H9 (cell line): ENCODE measurements at regions not wholly inside any gene's neighbourhood (a gene's known extent, or its start where the extent isn't known, plus 50 kb on each side); places are given as distances from the start of the nearest gene placed in this dataset.

Source experiments
- DNase-seq: peaks from one replicate; pipeline ENCODE4 v3.0.0-alpha.2; 2017
- H2AFZ ChIP-seq: one replicate; pipeline ENCODE4 v1.6.1; 2013; ENCODE audit warnings: mild to moderate bottlenecking, low read length, control low read depth, moderate library complexity
- H2AK5ac ChIP-seq: 2 replicates; pipeline ENCODE4 v1.6.1; 2013; ENCODE audit warnings: low read length, control low read depth, mixed read lengths; ENCODE audit not compliant: insufficient read length
- H2BK120ac ChIP-seq: one replicate; pipeline ENCODE4 v1.6.1; 2013; ENCODE audit warnings: low read depth, mild to moderate bottlenecking, low read length, control low read depth, inconsistent platforms; ENCODE audit not compliant: poor library complexity, severe bottlenecking
- H2BK12ac ChIP-seq: 2 replicates; pipeline ENCODE4 v1.6.1; 2013; ENCODE audit warnings: low read length, control low read depth, mixed read lengths, low read depth; ENCODE audit not compliant: insufficient read length
- H2BK15ac ChIP-seq: 2 replicates; pipeline ENCODE4 v1.6.1; 2013; ENCODE audit warnings: low read depth, low read length, control low read depth
- H2BK20ac ChIP-seq: one replicate; pipeline ENCODE4 v1.6.1; 2013; ENCODE audit warnings: low read depth, mild to moderate bottlenecking, low read length, control low read depth, inconsistent platforms; ENCODE audit not compliant: poor library complexity, severe bottlenecking
- H2BK5ac ChIP-seq: 2 replicates; pipeline ENCODE4 v1.6.1; 2013; ENCODE audit warnings: low read length, control low read depth, mixed read lengths; ENCODE audit not compliant: insufficient read length
- H3K14ac ChIP-seq: 2 replicates; pipeline ENCODE4 v1.6.1; 2013; ENCODE audit warnings: low read length, control low read depth; ENCODE audit not compliant: insufficient read depth
- H3K18ac ChIP-seq: 2 replicates; pipeline ENCODE4 v1.6.1; 2013; ENCODE audit warnings: low read depth, mild to moderate bottlenecking, mixed read lengths, low read length, control low read depth; ENCODE audit not compliant: insufficient read length
- H3K23ac ChIP-seq: 2 replicates; pipeline ENCODE4 v1.6.1; 2013; ENCODE audit warnings: low read length, control low read depth, mixed read lengths, low read depth; ENCODE audit not compliant: insufficient read length
- H3K23me2 ChIP-seq: 2 replicates; pipeline ENCODE4 v1.6.1; 2013; ENCODE audit warnings: low read depth, mild to moderate bottlenecking, mixed read lengths, low read length, control low read depth; ENCODE audit not compliant: insufficient read length, poor library complexity, severe bottlenecking
- H3K27ac ChIP-seq: 2 replicates; pipeline ENCODE4 v1.5.1; 2013; ENCODE audit warnings: low read length, control low read depth, mixed read lengths, low read depth; ENCODE audit not compliant: insufficient read length
- H3K27me3 ChIP-seq: 2 replicates; pipeline ENCODE4 v1.6.1; 2013; ENCODE audit warnings: low read length, control low read depth, inconsistent platforms; ENCODE audit not compliant: insufficient read depth
- H3K4ac ChIP-seq: 2 replicates; pipeline ENCODE4 v1.6.1; 2013; ENCODE audit warnings: low read depth, mild to moderate bottlenecking, control low read depth, inconsistent platforms, low read length, moderate library complexity
- H3K4me1 ChIP-seq: 2 replicates; pipeline ENCODE4 v1.6.1; 2013; ENCODE audit warnings: low read length, control low read depth, inconsistent platforms; ENCODE audit not compliant: insufficient read depth
- H3K4me2 ChIP-seq: 2 replicates; pipeline ENCODE4 v1.6.1; 2013; ENCODE audit warnings: low read length, control low read depth, mixed read lengths; ENCODE audit not compliant: insufficient read length, insufficient read depth
- H3K56ac ChIP-seq: 2 replicates; pipeline ENCODE4 v1.6.1; 2013; ENCODE audit warnings: low read depth, mild to moderate bottlenecking, mixed read lengths, low read length, control low read depth; ENCODE audit not compliant: insufficient read length
- H3K79me1 ChIP-seq: 2 replicates; pipeline ENCODE4 v1.6.1; 2013; ENCODE audit warnings: low read depth, mild to moderate bottlenecking, moderate library complexity, low read length, control low read depth, inconsistent platforms; ENCODE audit not compliant: insufficient read depth, poor library complexity, severe bottlenecking
- H3K79me2 ChIP-seq: 2 replicates; pipeline ENCODE4 v1.6.1; 2013; ENCODE audit warnings: low read length, control low read depth, inconsistent platforms; ENCODE audit not compliant: insufficient read depth
- H3K9ac ChIP-seq: 2 replicates; pipeline ENCODE4 v1.6.1; 2013; ENCODE audit warnings: low read length, control low read depth, mixed read lengths; ENCODE audit not compliant: insufficient read length; ENCODE audit errors: extremely low read depth
- H3K9me3 ChIP-seq: one replicate; pipeline ENCODE4 v1.6.1; 2013; ENCODE audit warnings: low read depth, low read length, inconsistent platforms; ENCODE audit not compliant: control insufficient read depth
- H3T11ph ChIP-seq: one replicate; pipeline ENCODE4 v1.6.1; 2013; ENCODE audit warnings: mild to moderate bottlenecking, low read length, control low read depth, inconsistent platforms
- H4K20me1 ChIP-seq: one replicate; pipeline ENCODE4 v1.6.1; 2013; ENCODE audit not compliant: control insufficient read depth, insufficient read length, insufficient read depth
- H4K5ac ChIP-seq: 2 replicates; pipeline ENCODE4 v1.6.1; 2013; ENCODE audit warnings: low read depth, mild to moderate bottlenecking, mixed read lengths, low read length, control low read depth; ENCODE audit not compliant: insufficient read length
- H4K8ac ChIP-seq: replicated peaks from 2 replicates; pipeline ENCODE4 v1.6.1; 2013; ENCODE audit warnings: low read length, control low read depth, mixed read lengths, low read depth; ENCODE audit not compliant: insufficient read length
- H4K91ac ChIP-seq: 2 replicates; pipeline ENCODE4 v1.6.1; 2013; ENCODE audit warnings: low read depth, mild to moderate bottlenecking, moderate library complexity, mixed read lengths, low read length, control low read depth; ENCODE audit not compliant: insufficient read length
- H3K27ac Mint-ChIP-seq, 3 experiments: 2 replicates in 2 of 3; 3 replicates in 1 of 3; pipeline ENCODE4 v1.8.0; 2020 to 2021; ENCODE audit warnings: mixed read lengths in 3 of 3, mild to moderate bottlenecking in 1 of 3, moderate library complexity in 1 of 3
- H3K27me3 Mint-ChIP-seq: 2 replicates; pipeline ENCODE4 v1.8.0; 2021; ENCODE audit warnings: low read depth, mild to moderate bottlenecking, moderate library complexity, mixed read lengths
- H3K36me3 Mint-ChIP-seq, 3 experiments: 2 replicates in 2 of 3; 3 replicates in 1 of 3; pipeline ENCODE4 v1.8.0; 2020 to 2021; ENCODE audit warnings: low read depth in 3 of 3, mixed read lengths in 3 of 3; ENCODE audit not compliant: insufficient read depth in 1 of 3
- H3K4me1 Mint-ChIP-seq, 2 experiments: 2 replicates each; pipeline ENCODE4 v1.8.0; 2020; ENCODE audit warnings: mixed read lengths in 2 of 2
- H3K4me3 Mint-ChIP-seq, 2 experiments: 2 replicates in 1 of 2; 3 replicates in 1 of 2; pipeline ENCODE4 v1.8.0; 2020 to 2021; ENCODE audit warnings: mild to moderate bottlenecking in 2 of 2, mixed read lengths in 2 of 2, moderate library complexity in 1 of 2
- H3K9me3 Mint-ChIP-seq, 2 experiments: 2 replicates in 1 of 2; 3 replicates in 1 of 2; pipeline ENCODE4 v1.8.0; 2020; ENCODE audit warnings: mild to moderate bottlenecking in 2 of 2, mixed read lengths in 2 of 2, moderate library complexity in 1 of 2
- WGBS: extraction: QIAGEN DNeasy Blood & Tissue Kit; methylation state at CpG from one replicate; pipeline ENCODE4 v1.1.7; 2013; ENCODE audit warnings: missing lambda C conversion rate, low lambda C conversion rate, mixed read lengths; ENCODE audit not compliant: insufficient read length; ENCODE audit errors: extremely low coverage; 5-methylcytosine and 5-hydroxymethylcytosine counted together
- TF ChIP-seq, protein P1 (sequence below): fragments of 200-600 bp; sonication (generic); conservative IDR thresholded peaks from 3 replicates; pipeline ENCODE4 v1.8.0; 2021; ENCODE audit warnings: antibody characterized with exemption, mild to moderate bottlenecking

DNA sequence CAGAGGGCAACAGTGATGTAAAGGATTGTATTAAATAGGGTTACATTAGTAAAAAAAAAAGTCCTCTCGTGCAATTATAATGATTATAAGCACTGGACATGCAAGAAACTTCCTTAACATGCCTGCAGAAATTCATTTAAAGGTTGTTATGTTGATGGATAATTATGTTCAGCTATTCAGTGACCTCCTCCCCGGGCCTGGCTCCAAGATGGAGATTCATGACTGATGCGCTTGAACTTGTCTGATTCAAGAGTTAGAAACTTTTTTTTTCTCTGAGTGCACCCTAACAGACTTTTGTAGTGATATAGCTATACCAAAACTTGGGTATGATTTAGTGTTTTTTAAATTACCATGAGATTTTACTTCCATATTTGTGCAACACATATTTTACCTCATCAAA lies 1170.0 kb upstream of the CITED2 start:
- Histone ChIP-seq H3K4me2 (no peak overlapping the region), H2BK15ac (no peak overlapping the region), H2BK12ac (no peak overlapping the region), H2BK5ac (no peak overlapping the region), H3K27me3 (no peaks in the 10 kb centered on the region), H2BK120ac (no peak overlapping the region), H3K4ac (no peak overlapping the region), H3K14ac (no peak overlapping the region), H3K9ac (no peak overlapping the region), H3K27ac (no peak overlapping the region), H2AK5ac (no peak overlapping the region), H3K23me2 (no peaks in the 10 kb centered on the region), H3K79me1 (no peaks in the 10 kb centered on the region), H3K18ac (no peak overlapping the region), H4K20me1 (no peaks in the 10 kb centered on the region), H3K79me2 (no peaks in the 10 kb centered on the region), H3K4me1 (no peaks in the 10 kb centered on the region), H2BK20ac (no peak overlapping the region), H3K56ac (no peak overlapping the region), H3K9me3 (no peaks in the 10 kb centered on the region), H4K91ac (no peak overlapping the region), H4K8ac (no peak overlapping the region), H3K23ac (no peak overlapping the region), H4K5ac (no peak overlapping the region), H2AFZ (no peak overlapping the region), H3T11ph (no peak overlapping the region)
- Mint-ChIP-seq H3K4me3 (no peak overlapping the region), H3K9me3 (no peaks in the 10 kb centered on the region; a peak in 1 of 5 replicates), H3K36me3 (no peaks in the 10 kb centered on the region), H3K27ac (no peak overlapping the region), H3K27me3 (no peaks in the 10 kb centered on the region), H3K4me1 (no peaks in the 10 kb centered on the region)
- TF ChIP-seq, protein P1, sequence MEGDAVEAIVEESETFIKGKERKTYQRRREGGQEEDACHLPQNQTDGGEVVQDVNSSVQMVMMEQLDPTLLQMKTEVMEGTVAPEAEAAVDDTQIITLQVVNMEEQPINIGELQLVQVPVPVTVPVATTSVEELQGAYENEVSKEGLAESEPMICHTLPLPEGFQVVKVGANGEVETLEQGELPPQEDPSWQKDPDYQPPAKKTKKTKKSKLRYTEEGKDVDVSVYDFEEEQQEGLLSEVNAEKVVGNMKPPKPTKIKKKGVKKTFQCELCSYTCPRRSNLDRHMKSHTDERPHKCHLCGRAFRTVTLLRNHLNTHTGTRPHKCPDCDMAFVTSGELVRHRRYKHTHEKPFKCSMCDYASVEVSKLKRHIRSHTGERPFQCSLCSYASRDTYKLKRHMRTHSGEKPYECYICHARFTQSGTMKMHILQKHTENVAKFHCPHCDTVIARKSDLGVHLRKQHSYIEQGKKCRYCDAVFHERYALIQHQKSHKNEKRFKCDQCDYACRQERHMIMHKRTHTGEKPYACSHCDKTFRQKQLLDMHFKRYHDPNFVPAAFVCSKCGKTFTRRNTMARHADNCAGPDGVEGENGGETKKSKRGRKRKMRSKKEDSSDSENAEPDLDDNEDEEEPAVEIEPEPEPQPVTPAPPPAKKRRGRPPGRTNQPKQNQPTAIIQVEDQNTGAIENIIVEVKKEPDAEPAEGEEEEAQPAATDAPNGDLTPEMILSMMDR: no peak
- WGBS: no CpG with 5 or more reads among the region's 3 CpGs
- no peak for DNase-seq
